GM23338 (cell line): ENCODE measurements at regions not wholly inside any gene's neighbourhood (a gene's known extent, or its start where the extent isn't known, plus 50 kb on each side); places are given as distances from the start of the nearest gene placed in this dataset.

Experiments used
- ATAC-seq: fragments of 200-7000 bp; cut with Tn5 transposase; 3 replicates; pipeline ENCODE4 v1.9.1; 2020
- DNase-seq: peaks from one replicate; pipeline ENCODE4 v3.0.0-alpha.2; 2015; ENCODE audit warnings: low spot score
- H2AFZ ChIP-seq: fragments of 200-600 bp; sonication (generic); 2 replicates; pipeline ENCODE4 v1.8.0; 2016; ENCODE audit warnings: antibody characterized with exemption, mild to moderate bottlenecking, moderate library complexity
- H3F3A ChIP-seq: fragments of 200-600 bp; sonication (generic); replicated peaks from 2 replicates; pipeline ENCODE4 v1.8.0; 2017; ENCODE audit warnings: antibody characterized with exemption, mixed run types, low read depth
- H3K27ac ChIP-seq: fragments of 200-600 bp; sonication (generic); 2 replicates; pipeline ENCODE4 v1.6.1; 2016; ENCODE audit warnings: low read depth
- H3K27me3 ChIP-seq: fragments of 200-600 bp; sonication (generic); 2 replicates; pipeline ENCODE4 v1.8.0; 2016; ENCODE audit warnings: mild to moderate bottlenecking, mixed run types, moderate library complexity; ENCODE audit not compliant: insufficient read depth
- H3K36me3 ChIP-seq: fragments of 200-600 bp; sonication (generic); 2 replicates; pipeline ENCODE4 v1.8.0; 2016; ENCODE audit warnings: mild to moderate bottlenecking; ENCODE audit not compliant: insufficient read depth
- H3K4me1 ChIP-seq: fragments of 200-600 bp; sonication (generic); 2 replicates; pipeline ENCODE4 v1.8.0; 2016; ENCODE audit warnings: mild to moderate bottlenecking, moderate library complexity; ENCODE audit not compliant: insufficient read depth
- H3K4me2 ChIP-seq: fragments of 200-600 bp; sonication (generic); 2 replicates; pipeline ENCODE4 v1.7.1; 2017; ENCODE audit warnings: mixed run types
- H3K4me3 ChIP-seq: fragments of 200-600 bp; sonication (generic); 2 replicates; pipeline ENCODE4 v1.6.1; 2016; ENCODE audit warnings: mixed run types
- H3K79me2 ChIP-seq: fragments of 200-600 bp; sonication (generic); replicated peaks from 2 replicates; pipeline ENCODE4 v1.8.0; 2017; ENCODE audit warnings: mild to moderate bottlenecking; ENCODE audit not compliant: insufficient read depth
- H3K9me2 ChIP-seq: fragments of 200-600 bp; sonication (generic); 2 replicates; pipeline ENCODE4 v1.8.0; 2017; ENCODE audit not compliant: insufficient read depth
- H4K20me1 ChIP-seq: fragments of 200-600 bp; sonication (generic); replicated peaks from 2 replicates; pipeline ENCODE4 v1.8.0; 2017; ENCODE audit warnings: mild to moderate bottlenecking; ENCODE audit not compliant: insufficient read depth
- H3K27ac Mint-ChIP-seq: 2 replicates; pipeline ENCODE4 v1.8.0; 2020; ENCODE audit warnings: inconsistent platforms, mild to moderate bottlenecking, moderate library complexity, mixed read lengths
- H3K27me3 Mint-ChIP-seq: 3 replicates; pipeline ENCODE4 v1.8.0; 2022; ENCODE audit warnings: low read depth, mild to moderate bottlenecking, moderate library complexity, mixed read lengths, inconsistent platforms; ENCODE audit not compliant: insufficient read depth, poor library complexity
- H3K36me3 Mint-ChIP-seq: 3 replicates; pipeline ENCODE4 v1.8.0; 2021; ENCODE audit warnings: low read depth, mild to moderate bottlenecking, inconsistent platforms, moderate library complexity, mixed read lengths
- H3K4me1 Mint-ChIP-seq: 3 replicates; pipeline ENCODE4 v1.8.0; 2020; ENCODE audit warnings: mild to moderate bottlenecking, inconsistent platforms, mixed read lengths
- H3K4me3 Mint-ChIP-seq: 3 replicates; pipeline ENCODE4 v1.8.0; 2021; ENCODE audit warnings: moderate library complexity, mild to moderate bottlenecking, inconsistent platforms, mixed read lengths
- H3K9me3 Mint-ChIP-seq: 3 replicates; pipeline ENCODE4 v1.8.0; 2020; ENCODE audit warnings: moderate library complexity, mild to moderate bottlenecking, inconsistent platforms, mixed read lengths
- CREB1 ChIP-seq: fragments of 250-450 bp; sonication (Bioruptor Pico); IDR thresholded peaks from 2 replicates; pipeline ENCODE4 v1.5.0; 2020; ENCODE audit warnings: low read depth, mild to moderate bottlenecking, moderate library complexity
- CTCF ChIP-seq, 2 experiments: fragments of 200-600 bp in 1 of 2; sonication (generic) in 1 of 2; conservative IDR thresholded peaks; 2 replicates each; pipeline versions ENCODE4 v1.5.1 to v1.6.1; 2016 to 2017; ENCODE audit warnings: antibody characterized with exemption in 2 of 2, low read depth in 2 of 2, mild to moderate bottlenecking in 2 of 2, moderate library complexity in 1 of 2
- ETS1 ChIP-seq: IDR thresholded peaks from 2 replicates; pipeline ENCODE4 v1.6.1; 2016; ENCODE audit warnings: antibody characterized with exemption
- EZH2 ChIP-seq: fragments of 200-600 bp; sonication (generic); IDR thresholded peaks from one replicate; pipeline ENCODE4 v1.8.0; 2017; ENCODE audit warnings: antibody characterized with exemption, mild to moderate bottlenecking, low read depth; ENCODE audit not compliant: unreplicated experiment
- JUNB ChIP-seq: IDR thresholded peaks from one replicate; pipeline ENCODE4 v1.6.1; 2016; ENCODE audit warnings: antibody characterized with exemption; ENCODE audit not compliant: unreplicated experiment
- REST ChIP-seq: IDR thresholded peaks from one replicate; pipeline ENCODE4 v1.6.1; 2018; ENCODE audit warnings: antibody characterized with exemption; ENCODE audit not compliant: unreplicated experiment
- STAT1 ChIP-seq: IDR thresholded peaks from one replicate; pipeline ENCODE4 v1.6.1; 2016; ENCODE audit warnings: antibody characterized with exemption; ENCODE audit not compliant: unreplicated experiment
- ZNF114 ChIP-seq: fragments of 250-450 bp; sonication (Bioruptor Pico); IDR thresholded peaks from 2 replicates; pipeline ENCODE4 v1.5.0; 2020; ENCODE audit warnings: mild to moderate bottlenecking, moderate library complexity
- ZNF331 ChIP-seq: fragments of 250-450 bp; sonication (Bioruptor Pico); IDR thresholded peaks from 2 replicates; pipeline ENCODE4 v1.5.0; 2020; ENCODE audit warnings: low read depth, mild to moderate bottlenecking, moderate library complexity

- TF ChIP-seq REST (no peak), ETS1 (no peak)
Measured at GRCh38 chr9:135342206-135343130, 137.1 kb upstream of the PPP1R26 start (continued).

GRCh38 chr9:135343136-135343535, 136.4 kb upstream of the PPP1R26 start:
- H3K9me2 ChIP-seq, result no peaks in the 10 kb centered on the region; the same call in 1 of the 2 replicates
- H3K4me1 Mint-ChIP-seq, result peaks cover 29% of the 10 kb centered on the region
- H3K36me3 ChIP-seq, result no peaks in the 10 kb centered on the region
- no peak overlapping the region for H3K4me3 ChIP-seq
- no peaks in the 10 kb centered on the region for H3K9me3 Mint-ChIP-seq
- peaks cover 21% of the 10 kb centered on the region for H3F3A ChIP-seq
- H3K4me1 ChIP-seq, result peaks cover 23% of the 10 kb centered on the region
- no peak overlapping the region for H3K4me3 Mint-ChIP-seq
- H3K36me3 Mint-ChIP-seq, result no peaks in the 10 kb centered on the region
- DNase-seq (no peak), ATAC-seq (no peak)
- H3K27ac ChIP-seq, result no peak overlapping the region
- H3K27me3 Mint-ChIP-seq, result peaks cover 19% of the 10 kb centered on the region
- H3K4me2 ChIP-seq, result no peak overlapping the region
- H4K20me1 ChIP-seq, result no peaks in the 10 kb centered on the region
- H3K79me2 ChIP-seq, result no peaks in the 10 kb centered on the region
- no peaks in the 10 kb centered on the region for H3K27me3 ChIP-seq
- H2AFZ ChIP-seq, result no peak overlapping the region
- H3K27ac Mint-ChIP-seq, result no peak overlapping the region
- TF ChIP-seq ZNF114, result no peak
- no peak for TF ChIP-seq STAT1
- no peak for TF ChIP-seq JUNB
- TF ChIP-seq CTCF (conservative IDR thresholded peaks at IDR 0.05; ENCODE audit: low read depth in 2 of 2), result no peak
- TF ChIP-seq REST, result no peak
- no peak for TF ChIP-seq EZH2
- no peak for TF ChIP-seq ETS1
- TF ChIP-seq CREB1, result no peak
- no peak for TF ChIP-seq ZNF331 (CRISPR knock-in tag)
